Common myeloid progenitor, CD34-positive (primary cell): ENCODE measurements at regions not wholly inside any gene's neighbourhood (a gene's known extent, or its start where the extent isn't known, plus 50 kb on each side); places are given as distances from the start of the nearest gene placed in this dataset.
"Not testable (repeated sequence)": the region's sequence is repeated elsewhere in the genome, so short reads cannot be mapped to it uniquely, and the experiment has no call there.

Experiments
- CTCF ChIA-PET: fragments of 350-600 bp; sonication (Branson Sonifier 250); formaldehyde crosslinking; loops from one replicate; lab custom pipeline; 2021; ENCODE audit warnings: antibody characterized with exemption; lab: Charles Lee
- POLR2A ChIA-PET: fragments of 350-600 bp; sonication (Branson Sonifier 250); formaldehyde crosslinking; loops from one replicate; lab custom pipeline; 2021; ENCODE audit warnings: antibody characterized with exemption; lab: Charles Lee
- DNase-seq, 3 donors: peaks; one replicate each; pipeline versions ENCODE4 v3.0.0 to v3.0.0-alpha.2; 2013
- H3K27ac ChIP-seq, 2 experiments: 1 replicate in 1 of 2; 2 replicates in 1 of 2; pipeline ENCODE4 v1.7.0; 2013; ENCODE audit warnings: inconsistent platforms in 2 of 2, low read length in 2 of 2, mild to moderate bottlenecking in 2 of 2, low read depth in 1 of 2, moderate library complexity in 1 of 2; ENCODE audit not compliant: severe bottlenecking in 2 of 2, insufficient read depth in 1 of 2, poor library complexity in 1 of 2
- H3K27me3 ChIP-seq, 5 experiments: replicated peaks in 2 of 5; 1 replicate in 3 of 5; 2 replicates in 2 of 5; pipeline versions ENCODE4 v1.6.1 to v1.7.0; 2013; ENCODE audit warnings: low read length in 4 of 5, mild to moderate bottlenecking in 2 of 5, moderate library complexity in 2 of 5, inconsistent platforms in 1 of 5; ENCODE audit not compliant: insufficient read depth in 5 of 5, control insufficient read depth in 4 of 5
- H3K36me3 ChIP-seq, 4 experiments: 1 replicate in 2 of 4; 2 replicates in 2 of 4; pipeline versions ENCODE4 v1.6.1 to v1.7.0; 2013; ENCODE audit warnings: low read length in 3 of 4, control low read depth in 1 of 4, mild to moderate bottlenecking in 1 of 4; ENCODE audit not compliant: control insufficient read depth in 4 of 4, insufficient read depth in 4 of 4
- H3K4me1 ChIP-seq, 4 experiments: 1 replicate in 3 of 4; 2 replicates in 1 of 4; pipeline versions ENCODE4 v1.6.1 to v1.7.1; 2013; ENCODE audit warnings: low read length in 3 of 4, mild to moderate bottlenecking in 3 of 4, control low read depth in 1 of 4, inconsistent platforms in 1 of 4, moderate library complexity in 1 of 4; ENCODE audit not compliant: control insufficient read depth in 4 of 4, insufficient read depth in 4 of 4; ENCODE audit errors: control extremely low read depth in 1 of 4
- H3K4me3 ChIP-seq, 7 experiments: 1 replicate in 4 of 7; 2 replicates in 3 of 7; pipeline versions ENCODE4 v1.5.1 to v1.7.0; 2013; ENCODE audit warnings: mild to moderate bottlenecking in 7 of 7, low read length in 6 of 7, moderate library complexity in 6 of 7, inconsistent platforms in 2 of 7, low read depth in 2 of 7, control low read depth in 1 of 7; ENCODE audit not compliant: insufficient read depth in 4 of 7, control insufficient read depth in 1 of 7; ENCODE audit errors: extremely low read depth in 1 of 7
- H3K9me3 ChIP-seq, 5 experiments: 1 replicate in 4 of 5; 2 replicates in 1 of 5; pipeline versions ENCODE4 v1.6.1 to v1.7.1; 2013; ENCODE audit warnings: low read length in 4 of 5, mild to moderate bottlenecking in 2 of 5, inconsistent platforms in 1 of 5, low read depth in 1 of 5, moderate library complexity in 1 of 5; ENCODE audit not compliant: control insufficient read depth in 4 of 5, insufficient read depth in 2 of 5; ENCODE audit errors: control extremely low read depth in 1 of 5
- WGBS: methylation state at CpG from one replicate; pipeline ENCODE4 v1.1.5; 2013; ENCODE audit not compliant: insufficient coverage; 5-methylcytosine and 5-hydroxymethylcytosine counted together

- WGBS, result 100% methylated on average over 2 of the region's 4 CpGs
- no peak overlapping the region for H3K27ac ChIP-seq
Measured at GRCh38 chr3:56952846-56953245, 107.6 kb upstream of the SPATA12 start.

GRCh38 chr3:56952061-56952460 is 108.4 kb upstream of the SPATA12 start:
- ChIA-PET CTCF (interaction anchor here (1.2 kb wide), 1 partner anchor 23 kb away, joined by 3 read pairs; no protein-coding TSS in a partner anchor), POLR2A (no interaction called here)
- Histone ChIP-seq H3K9me3 (no peaks in the 10 kb centered on the region), H3K36me3 (no peaks in the 10 kb centered on the region), H3K27me3 (no peaks in the 10 kb centered on the region), H3K4me3 (no peak overlapping the region), H3K4me1 (peaks cover 0 to 4% (median 0%) of the 10 kb centered on the region in 4 experiments), H3K27ac (no peak overlapping the region)
- 60% methylated on average over 1 of the region's 1 CpG for WGBS
- DNase-seq, result peak in 2 of 3 donors; percentile 31 to 37

More at GRCh38 chr3:56952846-56953245, 107.6 kb upstream of the SPATA12 start:
- Histone ChIP-seq H3K27me3 (no peaks in the 10 kb centered on the region), H3K4me3 (no peak overlapping the region), H3K36me3 (no peaks in the 10 kb centered on the region), H3K4me1 (peaks cover 0 to 4% (median 0%) of the 10 kb centered on the region in 4 experiments), H3K9me3 (no peaks in the 10 kb centered on the region)
- POLR2A ChIA-PET, result no interaction called here
- CTCF ChIA-PET, result interaction anchor here (0.8 to 1.2 kb wide), 2 partner anchors 23 to 104 kb away, joined by 3 read pairs; no protein-coding TSS in a partner anchor
- no peak for DNase-seq

DNA sequence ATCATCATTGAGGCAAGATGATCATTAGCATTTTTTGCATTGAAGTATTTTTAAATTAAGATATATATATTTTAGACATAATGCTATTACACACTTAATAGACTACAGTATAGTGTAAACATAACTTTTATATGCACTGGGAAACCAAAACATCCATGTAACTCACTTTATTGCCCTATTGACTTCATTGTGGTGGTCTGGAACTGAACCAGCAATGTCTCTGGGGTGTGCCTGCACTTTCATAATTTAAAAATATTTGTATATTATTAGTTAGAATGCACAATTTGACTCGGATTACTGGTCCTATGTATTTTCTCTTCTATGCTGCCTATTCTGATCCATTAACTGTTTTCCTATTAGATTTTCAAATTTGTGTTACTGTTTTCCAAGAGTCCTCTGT is 109.1 kb upstream of the SPATA12 start:
- Histone ChIP-seq H3K9me3 (no peaks in the 10 kb centered on the region), H3K27ac (no peak overlapping the region), H3K4me1 (no peaks in the 10 kb centered on the region), H3K4me3 (no peak overlapping the region), H3K36me3 (no peaks in the 10 kb centered on the region), H3K27me3 (no peaks in the 10 kb centered on the region)
- ChIA-PET POLR2A (no interaction called here), CTCF (no interaction called here)
- no peak for DNase-seq
- no CpG with 5 or more reads among the region's 1 CpG for whole genome bisulfite sequencing

- H3K4me3 ChIP-seq, H3K36me3 ChIP-seq, H3K27ac ChIP-seq, H3K9me3 ChIP-seq, H3K4me1 ChIP-seq, POLR2A ChIA-PET, DNase-seq, H3K27me3 ChIP-seq: not testable (repeated sequence)
- 92% methylated on average over 5 of the region's 5 CpGs for WGBS
- CTCF ChIA-PET, result interaction anchor here (1.2 kb wide), 1 partner anchor 16 kb away, joined by 3 read pairs; no protein-coding TSS in a partner anchor
Measured at GRCh38 chr3:56945378-56945777, 115.1 kb upstream of the SPATA12 start.

DNA sequence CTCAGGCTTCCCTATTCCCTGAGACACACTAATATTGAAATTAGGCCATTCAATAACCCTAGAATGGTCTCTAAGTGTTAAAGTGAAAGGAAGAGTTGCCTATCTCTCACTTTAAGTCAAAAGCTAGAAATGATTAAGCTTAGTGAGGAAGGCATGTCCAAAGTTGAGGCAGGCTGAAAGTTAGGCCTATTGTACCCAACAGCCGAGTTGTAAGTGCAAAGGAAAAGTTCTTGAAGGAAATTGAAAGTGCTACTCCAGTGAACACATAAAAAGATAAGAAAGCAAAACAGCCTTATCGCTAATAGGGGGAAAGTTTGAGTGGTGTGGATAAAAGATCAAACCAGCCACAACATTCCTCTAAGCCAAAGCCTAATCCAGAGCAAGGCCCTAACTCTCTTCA is 117.9 kb upstream of the SPATA12 start:
- Histone ChIP-seq H3K36me3 (no peaks in the 10 kb centered on the region), H3K4me1 (no peaks in the 10 kb centered on the region), H3K27me3 (no peaks in the 10 kb centered on the region), H3K9me3 (peaks cover 0 to 2% (median 0%) of the 10 kb centered on the region in 5 experiments), H3K4me3 (no peak overlapping the region), H3K27ac (no peak overlapping the region)
- 100% methylated on average over 1 of the region's 2 CpGs for WGBS
- CTCF ChIA-PET, result interaction anchor here (0.8 to 1.2 kb wide), 3 partner anchors 11 to 240 kb away, joined by 3 to 5 read pairs (median 3); no protein-coding TSS in a partner anchor
- POLR2A ChIA-PET, result interaction anchor here (0.6 to 0.9 kb wide), 2 partner anchors 11 to 753 kb away, joined by 3 to 5 read pairs; no protein-coding TSS in a partner anchor
- no peak for DNase-seq

DNA sequence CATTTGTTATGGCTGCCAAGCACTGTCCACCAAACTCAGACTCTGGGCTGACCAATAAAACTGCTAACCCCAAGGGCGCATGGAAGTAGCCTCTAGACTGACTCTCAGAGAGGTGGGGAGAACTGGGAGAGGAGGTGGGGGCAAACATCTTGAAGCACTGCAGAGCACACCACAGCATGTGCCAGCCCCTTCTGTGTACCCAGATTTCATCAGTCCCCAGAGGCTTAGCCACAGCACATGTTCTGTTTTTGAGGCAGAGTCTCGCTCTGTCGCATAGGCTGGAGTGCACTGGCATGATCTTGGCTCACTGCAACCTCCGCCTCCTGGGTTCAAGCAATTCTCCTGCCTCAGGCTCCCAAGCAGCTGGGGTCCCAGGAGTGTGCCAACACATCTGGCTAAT is 119.5 kb upstream of the SPATA12 start:
- 73% methylated on average over 3 of the region's 4 CpGs for WGBS
- H3K4me1 ChIP-seq, result no peaks in the 10 kb centered on the region
- H3K27me3 ChIP-seq, result no peaks in the 10 kb centered on the region
- DNase-seq, result no peak
- CTCF ChIA-PET, result interaction anchor here (1.5 kb wide), 1 partner anchor 20 kb away, joined by 5 read pairs; no protein-coding TSS in a partner anchor
- H3K9me3 ChIP-seq, result peaks cover 0 to 2% (median 0%) of the 10 kb centered on the region in 5 experiments
- POLR2A ChIA-PET, result no interaction called here
- H3K27ac ChIP-seq, result no peak overlapping the region
- H3K36me3 ChIP-seq, result no peaks in the 10 kb centered on the region
- no peak overlapping the region for H3K4me3 ChIP-seq

- Histone ChIP-seq H3K36me3 (no peaks in the 10 kb centered on the region), H3K27ac (no peak overlapping the region), H3K9me3 (peaks cover 0 to under 1% (median 0%) of the 10 kb centered on the region in 5 experiments), H3K4me3 (no peak overlapping the region), H3K27me3 (no peaks in the 10 kb centered on the region), H3K4me1 (no peaks in the 10 kb centered on the region)
- WGBS, result 91% methylated on average over 1 of the region's 4 CpGs
- POLR2A ChIA-PET, result no interaction called here
- CTCF ChIA-PET, result interaction anchor here (1.5 kb wide), 1 partner anchor 21 kb away, joined by 5 read pairs; no protein-coding TSS in a partner anchor
- no peak for DNase-seq
Measured at GRCh38 chr3:56940321-56940720, 120.1 kb upstream of the SPATA12 start.
